ENCODE measurements at regions not wholly inside any gene's neighbourhood (a gene's known extent, or its start where the extent isn't known, plus 50 kb on each side); places are given as distances from the start of the nearest gene placed in this dataset.
"Not testable (repeated sequence)": the region's sequence is repeated elsewhere in the genome, so short reads cannot be mapped to it uniquely, and the experiment has no call there.

GRCh38 chr14:58730792-58731464 is 93.2 kb downstream of the DACT1 start:
- DNase-seq, result no peak

GRCh38 chr14:58731465-58732293 is 93.9 kb downstream of the DACT1 start:
- no peak for DNase-seq

GRCh38 chr14:58732387-58732786 is 94.6 kb downstream of the DACT1 start:
- DNase-seq, result no peak

GRCh38 chr14:58733451-58734208 is 95.9 kb downstream of the DACT1 start:
- no peak for DNase-seq

GRCh38 chr14:58735596-58735995 is 97.8 kb downstream of the DACT1 start:
- DNase-seq, result no peak

GRCh38 chr14:58736606-58737005 is 98.8 kb downstream of the DACT1 start:
- DNase-seq, result no peak

- DNase-seq, result no peak
Measured at GRCh38 chr14:58737511-58737910, 99.7 kb downstream of the DACT1 start.

- no peak for DNase-seq
Measured at GRCh38 chr14:58738189-58738836, 100.6 kb downstream of the DACT1 start.

- DNase-seq, result no peak
Measured at GRCh38 chr14:58738876-58739275, 101.1 kb downstream of the DACT1 start.

GRCh38 chr14:58739674-58740073 is 101.9 kb downstream of the DACT1 start:
- no peak for DNase-seq

- peak; percentile 15 to 21 for DNase-seq
Measured at GRCh38 chr14:58740379-58740935, 102.7 kb downstream of the DACT1 start.

GRCh38 chr14:58744801-58745394 is 107.1 kb downstream of the DACT1 start:
- no peak for DNase-seq

- no peak for DNase-seq
Measured at GRCh38 chr14:58746261-58746660, 108.5 kb downstream of the DACT1 start.

GRCh38 chr14:58746701-58747100 is 108.9 kb downstream of the DACT1 start:
- DNase-seq, result no peak

- no peak for DNase-seq
Measured at GRCh38 chr14:58747181-58747580, 109.4 kb downstream of the DACT1 start.

- DNase-seq, result not testable (repeated sequence)
Measured at GRCh38 chr14:58748251-58748650, 110.5 kb downstream of the DACT1 start.

- DNase-seq, result peak in 1 of 2 donors; percentile 40
Measured at GRCh38 chr14:58749066-58749669, 111.4 kb downstream of the DACT1 start.

- no peak for DNase-seq
Measured at GRCh38 chr14:58750321-58751269, 112.8 kb downstream of the DACT1 start.

- no peak for DNase-seq
Measured at GRCh38 chr14:58751788-58752187, 114.0 kb downstream of the DACT1 start.

GRCh38 chr14:58752289-58752688 is 114.5 kb downstream of the DACT1 start:
- no peak for DNase-seq

Measured in hippocampal formation (tissue), 2 donors.